ENCODE measurements at regions not wholly inside any gene's neighbourhood (a gene's known extent, or its start where the extent isn't known, plus 50 kb on each side); places are given as distances from the start of the nearest gene placed in this dataset.

GRCh38 chr10:62746951-62747729 is 57.4 kb upstream of the ADO start:
- H3K36me3 ChIP-seq (ENCODE audit: control insufficient read depth, insufficient read depth, low read length), result no peaks in the 10 kb centered on the region
- H3K27ac ChIP-seq (ENCODE audit: low read depth, low read length), result no peak overlapping the region
- Mint-ChIP-seq H3K9me3 (no peaks in the 10 kb centered on the region), H3K36me3 (ENCODE audit: low read depth) (no peaks in the 10 kb centered on the region), H3K27ac (no peak overlapping the region), H3K27me3 (ENCODE audit: insufficient read depth) (no peaks in the 10 kb centered on the region), H3K4me3 (no peak overlapping the region), H3K4me1 (peaks cover 13% of the 10 kb centered on the region)
- no peaks in the 10 kb centered on the region for H3K9me3 ChIP-seq (ENCODE audit: control insufficient read depth, low read length)
- no peak for TF ChIP-seq CTCF (conservative IDR thresholded peaks at IDR 0.05)
- H3K9ac ChIP-seq (ENCODE audit: extremely low read depth, low read length, poor library complexity, severe bottlenecking), result no peak overlapping the region
- H3K27me3 ChIP-seq (ENCODE audit: control insufficient read depth, insufficient read depth, low read length, poor library complexity, severe bottlenecking), result no peaks in the 10 kb centered on the region
- 85 to 87% methylated on average over 2 to 3 of the region's 3 CpGs for WGBS, 2 experiments (ENCODE audit: insufficient coverage in 1 of 2, insufficient read length in 1 of 2)
- H3K4me1 ChIP-seq (ENCODE audit: control insufficient read depth, insufficient read depth, low read length), result no peaks in the 10 kb centered on the region
- DNase-seq, result no peak
- no peak overlapping the region for H3K4me3 ChIP-seq (ENCODE audit: low read length)

GRCh38 chr10:62748386-62748785 is 56.1 kb upstream of the ADO start:
- Histone ChIP-seq H3K9ac (ENCODE audit: extremely low read depth, low read length, poor library complexity, severe bottlenecking) (no peak overlapping the region), H3K4me1 (ENCODE audit: control insufficient read depth, insufficient read depth, low read length) (no peaks in the 10 kb centered on the region), H3K27ac (ENCODE audit: low read depth, low read length) (no peak overlapping the region), H3K4me3 (ENCODE audit: low read length) (no peak overlapping the region), H3K36me3 (ENCODE audit: control insufficient read depth, insufficient read depth, low read length) (no peaks in the 10 kb centered on the region), H3K27me3 (ENCODE audit: control insufficient read depth, insufficient read depth, low read length, poor library complexity, severe bottlenecking) (no peaks in the 10 kb centered on the region), H3K9me3 (ENCODE audit: control insufficient read depth, low read length) (no peaks in the 10 kb centered on the region)
- no peak for DNase-seq
- no peaks in the 10 kb centered on the region for H3K36me3 Mint-ChIP-seq (ENCODE audit: low read depth)
- no peak for TF ChIP-seq CTCF (conservative IDR thresholded peaks at IDR 0.05)
- H3K27ac Mint-ChIP-seq, result no peak overlapping the region
- no peaks in the 10 kb centered on the region for H3K27me3 Mint-ChIP-seq (ENCODE audit: insufficient read depth)
- H3K9me3 Mint-ChIP-seq, result no peaks in the 10 kb centered on the region
- peaks cover 13% of the 10 kb centered on the region for H3K4me1 Mint-ChIP-seq
- no peak overlapping the region for H3K4me3 Mint-ChIP-seq

- Mint-ChIP-seq H3K4me1 (peaks cover 13% of the 10 kb centered on the region), H3K27me3 (ENCODE audit: insufficient read depth) (no peaks in the 10 kb centered on the region)
These were observed 55.3 kb upstream of the ADO start for GRCh38 chr10:62749093-62749683.

More at GRCh38 chr10:62749093-62749683, 55.3 kb upstream of the ADO start:
- no peak overlapping the region for H3K27ac Mint-ChIP-seq
- no peak for DNase-seq
- H3K36me3 Mint-ChIP-seq (ENCODE audit: low read depth), result no peaks in the 10 kb centered on the region
- Histone ChIP-seq H3K27me3 (ENCODE audit: control insufficient read depth, insufficient read depth, low read length, poor library complexity, severe bottlenecking) (no peaks in the 10 kb centered on the region), H3K9me3 (ENCODE audit: control insufficient read depth, low read length) (no peaks in the 10 kb centered on the region), H3K27ac (ENCODE audit: low read depth, low read length) (no peak overlapping the region), H3K9ac (ENCODE audit: extremely low read depth, low read length, poor library complexity, severe bottlenecking) (no peak overlapping the region), H3K36me3 (ENCODE audit: control insufficient read depth, insufficient read depth, low read length) (no peaks in the 10 kb centered on the region), H3K4me1 (ENCODE audit: control insufficient read depth, insufficient read depth, low read length) (no peaks in the 10 kb centered on the region), H3K4me3 (ENCODE audit: low read length) (no peak overlapping the region)
- H3K4me3 Mint-ChIP-seq, result no peak overlapping the region
- no peak for TF ChIP-seq CTCF (conservative IDR thresholded peaks at IDR 0.05)
- H3K9me3 Mint-ChIP-seq, result no peaks in the 10 kb centered on the region
- 93% methylated on average over 3 to 5 of the region's 5 CpGs for WGBS, 2 experiments (ENCODE audit: insufficient coverage in 1 of 2, insufficient read length in 1 of 2)

All from endodermal cell (in vitro differentiated cells).